HG02884 (cell line): ENCODE measurements at regions not wholly inside any gene's neighbourhood (a gene's known extent, or its start where the extent isn't known, plus 50 kb on each side); places are given as distances from the start of the nearest gene placed in this dataset.
"Not testable (repeated sequence)": the region's sequence is repeated elsewhere in the genome, so short reads cannot be mapped to it uniquely, and the experiment has no call there.

Experiments
- ATAC-seq: cut with Tn5 transposase; IDR thresholded peaks from one replicate; pipeline ENCODE4 v1.9.1; 2021; ENCODE audit warnings: mild to moderate bottlenecking, moderate library complexity; ENCODE audit not compliant: unreplicated experiment

DNA sequence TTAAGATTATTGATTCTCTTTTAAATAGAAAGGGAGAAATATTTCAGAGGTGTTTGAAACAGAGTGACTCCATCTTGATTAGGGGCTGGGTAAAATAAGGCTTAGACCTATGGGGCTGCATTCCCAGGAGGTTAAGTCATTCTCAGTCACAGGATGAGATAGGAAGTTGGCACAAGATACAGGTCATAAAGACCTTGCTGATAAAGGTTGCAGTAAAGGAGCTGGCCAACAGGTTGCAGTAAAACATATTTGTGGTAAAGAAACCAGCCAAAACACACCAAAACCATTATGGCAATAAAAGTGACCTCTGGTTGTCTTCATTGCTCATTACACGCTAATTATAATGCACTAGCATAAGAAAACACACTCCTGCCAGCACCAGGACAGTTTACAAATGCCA, 165.0 kb downstream of the SPIN4 start:
- ATAC-seq, result no peak

DNA sequence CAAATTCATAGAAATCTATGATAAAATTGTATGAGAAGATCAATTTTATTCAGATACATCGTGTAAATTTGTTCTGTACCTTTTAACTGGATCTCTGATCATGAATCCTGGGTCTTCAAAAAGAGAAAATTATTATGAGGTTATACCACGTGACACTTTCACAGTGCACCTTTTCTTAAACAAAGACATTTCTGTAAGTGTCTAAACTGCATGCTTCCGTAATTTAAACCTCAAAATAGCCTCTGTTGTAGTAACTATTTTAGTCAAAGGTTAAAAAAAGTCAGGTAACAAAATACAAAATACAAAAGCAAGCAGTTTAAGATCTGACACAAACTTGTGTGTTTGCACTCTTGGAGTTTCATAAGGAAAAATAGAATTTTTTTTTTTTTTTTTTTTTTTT, 171.3 kb downstream of the SPIN4 start:
- ATAC-seq, result not testable (repeated sequence)

DNA sequence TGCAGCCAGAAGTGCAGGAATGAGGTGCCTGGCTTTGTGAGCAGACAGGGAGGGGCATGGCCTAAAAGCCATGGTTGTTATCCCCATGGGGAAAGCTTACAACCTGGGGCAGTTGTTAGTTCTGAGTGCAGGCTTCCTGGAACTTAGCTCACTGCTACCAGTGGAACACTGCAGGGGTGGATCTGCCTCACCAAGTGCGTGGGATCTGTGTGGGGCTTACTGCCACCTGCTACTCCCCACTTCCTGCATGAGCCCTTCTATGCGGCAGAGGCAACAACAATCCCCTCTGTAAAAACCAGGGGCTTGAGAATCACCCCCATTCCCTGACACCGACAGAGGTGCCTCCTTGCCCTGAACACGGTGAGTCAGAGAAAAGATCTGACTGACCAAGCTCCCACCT, 174.6 kb downstream of the SPIN4 start:
- ATAC-seq, result not testable (repeated sequence)

DNA sequence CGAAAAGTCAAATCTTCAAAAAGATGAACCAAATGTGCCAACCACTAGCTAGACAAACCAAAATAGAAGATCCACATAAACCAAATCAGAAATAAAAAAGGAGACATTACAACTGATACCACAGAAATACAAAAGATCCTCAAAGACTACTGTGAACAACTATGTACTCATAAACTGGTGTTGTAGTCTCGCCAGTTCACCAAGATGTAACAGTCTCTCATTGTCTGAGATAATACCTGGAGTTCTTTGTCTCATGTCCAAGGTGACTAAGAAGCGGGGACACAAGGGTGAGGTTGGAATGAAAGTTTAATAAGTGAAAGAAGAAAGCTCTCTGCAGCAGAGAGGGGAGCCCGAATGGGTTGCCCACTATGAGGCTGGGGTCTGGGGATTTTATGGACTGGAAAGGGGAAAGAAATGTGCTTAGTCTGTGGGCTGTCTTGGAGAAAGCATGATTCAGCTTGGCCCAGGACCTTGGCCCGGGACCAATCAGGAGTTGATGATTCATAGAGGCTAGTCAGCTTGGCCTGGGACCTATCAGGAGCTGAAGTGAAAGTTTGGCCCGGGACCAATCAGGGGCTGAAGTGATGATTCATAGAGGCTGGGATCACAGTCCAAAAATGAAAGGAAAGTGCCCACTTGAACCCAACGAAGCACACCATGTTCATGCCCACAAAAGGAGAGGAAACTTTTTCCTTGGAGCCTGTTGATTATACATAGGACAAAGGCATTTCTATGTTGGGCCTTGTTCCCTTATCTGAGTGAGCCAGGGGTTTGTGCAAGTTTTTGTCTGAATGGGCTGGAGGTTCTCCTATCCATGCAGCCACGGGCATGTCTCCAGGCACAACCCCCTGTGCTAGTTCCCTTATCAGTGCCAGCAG, 177.1 kb downstream of the SPIN4 start:
- not testable (repeated sequence) for ATAC-seq

DNA sequence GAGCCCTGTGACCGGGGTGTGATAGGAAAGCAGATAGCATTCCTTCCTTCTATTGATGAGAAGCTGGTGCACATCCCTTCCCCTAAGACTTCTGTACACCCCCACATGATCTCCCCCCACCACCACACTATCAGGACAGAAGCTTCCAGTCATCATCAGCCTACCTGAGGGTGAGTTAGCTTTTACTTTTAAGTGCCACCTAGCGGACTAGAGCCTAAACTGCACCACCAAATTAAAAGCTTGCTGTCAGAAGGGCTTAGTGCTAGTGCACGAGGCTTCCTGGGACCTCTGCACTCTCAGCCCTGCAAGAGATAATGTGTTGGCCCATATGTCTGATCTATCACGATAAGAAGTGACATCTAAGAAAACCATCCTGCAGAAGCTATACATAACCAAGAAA, 181.7 kb downstream of the SPIN4 start:
- peak; percentile 57 for ATAC-seq

DNA sequence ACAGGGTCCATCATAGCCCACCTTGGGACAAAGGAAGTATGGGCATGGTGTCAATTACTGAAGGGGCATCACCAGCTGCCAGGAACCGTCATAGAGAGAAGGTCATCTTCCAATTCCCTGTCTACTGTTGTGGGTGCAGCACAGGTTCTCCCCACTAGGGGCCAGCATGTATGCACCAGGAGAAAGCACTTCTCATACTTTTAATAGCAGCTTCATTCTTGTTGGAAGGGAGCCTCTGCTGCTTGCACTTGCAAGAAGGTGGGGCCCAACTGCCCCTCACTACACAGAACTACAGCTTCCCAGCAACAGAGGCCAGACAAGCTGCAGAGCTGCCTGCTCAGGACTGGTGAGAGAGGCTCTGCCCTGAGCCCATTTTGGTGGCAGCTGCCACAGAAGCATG, 182.2 kb downstream of the SPIN4 start:
- peak; percentile 51 for ATAC-seq

DNA sequence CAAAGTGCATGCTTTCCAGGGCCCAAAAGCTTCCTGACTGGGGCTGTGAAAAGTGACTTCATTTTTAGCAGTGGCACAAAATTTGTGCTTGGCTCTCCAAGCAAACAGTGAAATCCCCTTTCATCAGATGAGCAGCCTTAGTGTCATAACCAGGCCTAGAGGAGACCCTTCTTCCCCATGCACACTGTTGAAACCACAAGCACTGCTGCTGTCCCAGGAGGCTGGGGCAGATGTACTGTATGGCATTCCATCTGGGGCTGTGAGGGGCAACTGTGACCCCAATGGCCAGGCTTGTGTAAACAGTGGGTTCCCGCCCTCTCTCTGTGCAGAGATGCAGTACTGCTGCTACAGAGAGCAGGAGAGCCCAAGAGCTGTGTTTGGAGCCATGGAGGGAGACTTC, 184.1 kb downstream of the SPIN4 start:
- not testable (repeated sequence) for ATAC-seq

DNA sequence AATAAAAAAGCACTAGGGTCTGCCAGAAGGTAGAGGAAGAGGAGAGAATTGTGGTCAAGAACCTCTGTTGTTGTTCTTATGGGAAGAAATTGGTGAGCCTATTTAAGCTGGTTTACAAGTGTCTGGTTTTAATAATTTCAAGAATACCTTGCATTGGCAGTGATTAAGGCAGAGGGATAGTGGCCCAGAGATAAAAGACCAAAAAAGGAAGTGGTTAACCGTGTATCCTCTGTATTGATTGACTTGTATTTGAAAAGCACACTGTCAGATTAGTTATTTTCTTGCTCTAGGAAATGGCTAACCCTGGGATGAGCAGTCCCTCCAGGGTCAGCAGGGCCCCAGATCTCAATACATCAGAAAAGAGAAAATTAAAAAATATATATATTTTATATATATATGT, 190.1 kb downstream of the SPIN4 start:
- ATAC-seq, result not testable (repeated sequence)

DNA sequence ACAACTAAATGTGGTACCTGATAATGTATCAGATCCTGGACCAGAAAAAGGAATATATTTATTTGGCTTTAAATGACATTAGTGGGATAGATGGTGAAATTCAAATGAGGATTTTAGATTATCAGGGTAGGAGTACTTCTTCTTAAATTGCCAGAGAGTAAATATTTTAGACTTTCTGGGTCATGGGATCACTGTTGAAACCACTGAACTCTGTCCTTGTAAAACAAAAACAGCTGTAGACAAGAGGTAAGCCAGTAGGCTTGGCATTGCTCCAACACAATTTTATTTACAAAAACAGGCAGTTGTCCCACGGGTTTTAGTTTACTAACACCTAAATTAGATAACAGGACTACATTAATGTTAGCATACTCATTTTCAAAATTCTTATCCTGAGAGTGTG, 190.8 kb downstream of the SPIN4 start:
- ATAC-seq, result not testable (repeated sequence)

DNA sequence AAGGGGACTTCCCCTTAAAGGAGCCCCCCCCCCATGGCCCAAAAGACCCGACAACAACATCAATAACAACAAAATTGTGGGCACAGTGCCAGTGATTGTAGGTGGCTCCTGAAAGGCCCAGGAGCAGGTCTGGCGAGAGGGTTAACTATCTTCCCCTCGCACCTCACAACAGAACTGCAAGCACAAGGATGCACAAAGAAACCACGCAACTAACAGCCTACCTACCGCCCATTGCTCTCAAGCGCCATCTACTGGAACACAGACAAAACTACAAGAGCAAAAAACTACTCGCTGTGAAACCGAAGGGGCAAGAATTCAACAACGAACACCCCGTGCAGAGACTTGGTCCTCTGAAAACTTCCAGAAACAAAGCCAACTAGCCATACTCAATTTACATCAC, 205.6 kb downstream of the SPIN4 start:
- ATAC-seq, result not testable (repeated sequence)

DNA sequence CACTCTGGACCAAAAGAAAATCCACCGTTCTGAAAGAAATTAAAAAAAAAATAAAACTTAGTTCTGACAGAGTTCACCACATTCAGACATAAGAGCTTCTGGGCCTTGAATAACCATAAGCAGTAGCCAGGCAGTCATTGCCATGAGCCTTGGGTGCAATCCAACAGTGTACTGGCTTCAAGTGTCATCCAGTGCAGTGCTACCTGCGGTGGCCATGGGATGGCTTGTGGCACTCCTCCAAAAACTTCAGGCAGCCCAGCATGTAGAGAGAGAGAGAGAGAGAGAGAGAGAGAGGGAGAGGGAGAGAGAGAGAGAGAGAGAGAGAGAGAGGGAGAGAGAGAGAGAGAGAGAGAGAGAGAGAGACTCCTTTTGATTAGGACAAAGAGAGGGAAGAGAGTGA, 208.5 kb downstream of the SPIN4 start:
- not testable (repeated sequence) for ATAC-seq

DNA sequence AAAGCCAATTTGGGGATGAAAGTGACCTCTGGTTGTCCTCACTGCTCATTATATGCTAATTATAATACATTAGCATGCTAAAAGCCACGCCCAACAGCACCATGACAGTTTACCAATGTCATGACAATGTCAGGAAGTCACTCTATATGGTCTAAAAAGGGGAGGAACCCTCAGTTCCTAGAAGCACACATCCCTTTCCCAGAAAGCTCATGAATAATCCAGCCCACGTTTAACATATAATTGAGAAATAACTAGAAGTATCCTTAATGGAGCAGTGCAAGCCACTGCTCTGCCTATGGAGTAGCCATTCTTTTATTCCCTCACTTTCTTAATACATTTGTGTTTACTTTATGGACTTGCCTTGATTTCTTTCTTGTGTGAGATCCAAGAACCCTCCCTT, 215.3 kb downstream of the SPIN4 start:
- ATAC-seq, result not testable (repeated sequence)

DNA sequence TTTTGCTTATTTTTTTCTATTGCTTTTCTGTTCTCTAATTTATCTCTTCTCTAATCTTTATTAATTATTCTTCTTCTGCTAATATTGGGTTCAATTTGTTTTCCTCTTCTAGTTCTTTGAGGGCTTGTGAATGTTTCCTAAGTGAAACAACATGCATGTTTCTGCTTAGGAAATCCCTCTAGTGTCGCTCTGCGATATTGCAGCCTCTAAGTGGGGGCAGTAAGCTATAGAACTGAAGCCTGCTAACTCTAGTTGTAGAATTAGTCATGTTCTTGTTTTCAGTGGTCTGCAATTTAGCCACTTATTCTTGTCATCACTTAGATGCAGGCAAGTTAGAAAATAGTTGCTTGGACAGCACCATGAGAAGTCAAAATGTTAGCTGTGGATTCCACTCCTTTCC, 222.6 kb downstream of the SPIN4 start:
- ATAC-seq, result peak; percentile 86

DNA sequence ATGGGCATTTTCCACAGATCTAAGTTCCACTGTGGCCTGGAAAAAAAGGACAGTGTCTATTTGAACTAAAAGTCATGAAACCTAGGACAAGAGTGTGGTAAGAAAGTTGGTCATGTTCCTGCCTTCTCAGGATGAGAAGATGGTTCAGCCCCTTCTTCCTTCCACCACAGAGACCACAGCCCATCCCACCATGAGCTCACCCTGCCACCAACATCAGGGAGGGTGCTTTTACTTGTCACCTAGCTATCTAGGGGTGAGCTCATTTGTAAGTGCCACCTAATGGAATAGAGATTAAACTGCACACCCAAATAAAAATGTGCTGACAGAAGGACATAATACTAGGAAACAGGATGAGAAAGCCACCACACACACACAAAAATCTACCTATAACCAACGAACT, 235.9 kb downstream of the SPIN4 start:
- no peak for ATAC-seq

DNA sequence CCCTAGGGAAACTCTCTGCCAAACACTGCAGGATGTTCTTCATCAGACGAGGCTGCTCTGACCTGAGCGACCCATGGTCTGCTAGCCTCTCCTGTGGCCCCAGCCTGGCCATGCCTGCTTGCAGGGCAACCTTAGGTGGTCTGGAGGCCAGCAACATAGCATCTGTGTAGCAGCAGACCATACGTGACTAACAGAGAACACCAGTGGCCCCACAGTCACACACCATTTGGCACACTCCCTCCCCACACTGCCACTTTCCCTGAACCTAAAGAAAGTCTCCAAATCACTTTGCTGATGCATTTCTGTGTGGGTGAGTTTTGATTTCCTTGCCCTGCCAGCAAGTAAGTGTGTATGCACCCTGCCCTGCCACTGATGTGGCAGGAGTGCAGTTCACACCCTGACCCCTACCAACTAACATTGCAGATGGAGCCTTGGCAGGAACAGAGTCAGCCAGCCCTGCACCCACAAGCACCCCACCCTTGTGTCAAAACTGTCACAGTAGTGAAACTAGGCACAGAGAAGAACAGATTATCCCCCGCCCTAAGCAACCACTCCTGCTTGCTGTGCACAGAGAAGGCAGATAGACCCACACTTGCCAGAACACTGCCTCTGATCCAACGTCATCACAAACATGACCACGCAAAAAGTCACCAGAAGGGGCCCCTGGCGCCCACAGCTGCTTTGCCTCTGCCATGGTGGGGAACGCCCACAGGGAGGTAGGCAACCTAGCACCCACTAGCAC, 249.1 kb downstream of the SPIN4 start:
- ATAC-seq, result no peak

DNA sequence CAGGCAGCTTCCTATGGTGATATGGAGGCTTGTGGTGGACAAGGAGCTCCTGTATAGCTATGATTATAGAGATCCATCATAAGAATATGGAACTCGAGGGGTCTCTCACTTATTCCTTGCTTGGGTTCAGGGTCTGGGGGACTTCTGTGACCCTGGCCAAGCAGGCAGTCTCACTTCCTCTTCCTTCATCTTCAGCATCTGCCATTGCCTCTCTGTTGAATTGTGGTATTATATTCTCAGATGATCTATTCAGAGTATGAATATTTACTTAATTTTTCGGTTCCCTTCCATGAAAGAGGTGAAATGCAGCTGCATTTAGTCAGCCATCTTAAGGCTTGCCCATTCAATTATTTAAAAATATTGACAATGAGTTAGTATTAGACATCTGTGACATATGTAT, 292.9 kb downstream of the SPIN4 start:
- no peak for ATAC-seq

DNA sequence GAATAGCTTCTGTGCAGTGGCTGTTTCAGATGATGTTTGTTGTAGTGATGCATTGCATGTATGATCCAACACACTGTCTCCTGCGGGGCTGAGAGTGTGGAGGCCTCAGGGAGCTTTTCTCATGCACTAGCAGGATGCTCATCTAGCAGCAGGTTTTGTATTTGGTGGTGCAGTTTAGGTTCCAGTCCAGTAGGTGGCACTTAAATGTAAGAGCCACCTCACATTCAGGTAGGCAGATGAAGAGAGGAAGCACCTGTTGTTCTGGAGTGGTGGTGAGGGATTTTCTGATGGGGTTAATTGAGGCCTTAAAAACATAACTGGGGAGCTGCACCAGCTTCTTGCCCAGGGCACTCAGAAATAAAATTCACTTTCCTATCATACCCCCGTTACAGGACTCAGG, 300.9 kb downstream of the SPIN4 start:
- no peak for ATAC-seq

DNA sequence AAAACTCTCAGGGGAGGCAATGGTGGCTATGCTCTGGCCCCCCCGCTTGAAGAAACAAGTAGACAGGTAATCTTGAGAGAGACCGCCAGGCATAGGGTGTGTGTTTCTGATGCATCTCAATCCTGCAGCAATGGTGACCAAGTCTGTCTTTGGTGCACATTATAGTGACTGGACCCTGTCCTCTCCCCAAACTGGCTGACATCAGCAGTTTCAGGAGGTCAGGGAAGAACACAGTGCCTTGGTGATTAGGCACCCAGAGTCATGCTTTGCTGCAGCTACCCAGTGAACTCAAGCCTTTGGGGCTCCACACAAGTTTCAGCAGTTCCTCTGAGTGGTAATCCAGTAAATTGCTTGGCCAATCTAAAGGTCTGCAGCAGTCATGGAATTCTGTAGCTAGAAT, 318.3 kb downstream of the SPIN4 start:
- no peak for ATAC-seq

DNA sequence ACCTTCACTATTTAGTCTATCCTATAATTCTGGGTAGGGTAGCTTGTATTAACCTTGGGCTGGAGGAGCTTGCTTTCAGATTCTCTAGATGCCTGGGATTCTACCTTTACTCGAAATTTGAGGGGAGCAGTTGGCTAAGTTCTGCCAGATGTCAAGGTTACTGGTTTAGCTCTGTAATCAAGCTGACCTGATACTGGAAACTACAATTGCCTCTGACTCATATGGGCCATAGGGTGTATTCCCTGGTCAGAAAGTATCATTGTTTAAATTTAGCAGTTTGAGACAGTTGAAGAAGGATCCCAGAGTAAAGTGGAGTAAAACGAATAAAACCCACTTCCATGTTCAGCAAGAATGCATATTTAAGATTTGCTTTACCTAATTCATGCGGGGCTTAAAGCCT, 337.6 kb downstream of the SPIN4 start:
- no peak for ATAC-seq

DNA sequence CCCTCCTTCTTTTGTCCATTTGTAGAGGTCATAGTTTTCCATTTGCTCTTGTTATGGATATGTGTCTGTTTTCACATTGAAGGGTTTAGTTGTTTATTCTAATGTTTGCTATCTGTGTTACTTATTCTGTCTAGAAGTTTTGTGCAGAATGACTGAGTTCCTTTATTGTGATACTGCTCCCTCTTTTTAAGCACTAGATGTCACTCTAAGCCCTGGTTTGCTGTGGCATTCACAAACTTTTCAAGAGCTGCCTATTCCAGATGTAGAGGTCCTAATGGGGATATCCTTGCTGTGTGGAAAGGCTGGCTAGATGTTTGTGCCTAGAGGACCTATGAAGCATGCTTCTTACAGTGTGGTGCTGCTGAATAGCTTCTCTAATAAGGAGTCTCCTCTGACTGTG, 338.6 kb downstream of the SPIN4 start:
- ATAC-seq, result no peak

DNA sequence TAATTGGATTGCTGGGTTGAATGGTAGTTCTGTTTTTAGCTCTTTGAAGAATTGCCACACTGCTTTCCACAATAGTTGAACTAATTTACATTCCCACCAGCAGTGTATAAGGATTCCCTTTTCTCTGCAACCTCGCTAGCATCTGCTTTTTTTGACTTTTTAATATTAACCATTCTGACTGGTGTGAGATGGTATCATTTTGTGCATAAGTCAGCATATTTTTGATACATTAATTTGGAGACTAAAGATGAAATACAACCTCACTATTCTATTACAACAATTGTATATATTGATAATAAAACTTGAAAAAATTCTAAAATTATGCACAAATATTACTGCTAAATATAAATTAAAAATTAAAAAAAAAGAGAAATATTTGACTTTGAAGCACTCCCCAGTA, 350.9 kb downstream of the SPIN4 start:
- not testable (repeated sequence) for ATAC-seq
